ENCODE measurements at regions not wholly inside any gene's neighbourhood (a gene's known extent, or its start where the extent isn't known, plus 50 kb on each side); places are given as distances from the start of the nearest gene placed in this dataset.

DNA sequence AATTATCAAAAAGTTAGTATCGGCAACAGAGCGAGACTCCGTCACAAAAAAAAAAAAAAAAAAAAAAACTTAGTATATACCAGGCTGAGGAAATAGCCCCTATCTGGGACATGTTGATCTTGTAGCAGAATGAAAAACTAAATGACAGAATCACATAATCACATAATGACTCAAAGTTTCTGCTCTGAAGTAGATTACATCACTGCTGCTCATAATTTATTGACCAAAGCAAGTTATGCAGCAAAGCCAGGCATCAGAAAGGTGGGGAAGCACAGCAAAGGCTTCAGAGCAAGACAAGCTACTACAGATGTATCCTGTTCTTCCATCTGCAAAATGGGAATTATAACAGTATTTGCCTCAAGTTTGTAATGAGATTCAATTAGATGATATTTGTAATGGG lies 68.1 kb downstream of the BOD1L2 start:
- intact Hi-C loops (cut with DNase I) = no loop called here
- Histone ChIP-seq H3K4me3 (no peak overlapping the region), H3K36me3 (no peaks in the 10 kb centered on the region), H3K9me3 (no peaks in the 10 kb centered on the region), H3K27me3 (no peaks in the 10 kb centered on the region), H3K27ac (no peak overlapping the region), H3K4me1 (no peaks in the 10 kb centered on the region)
- TF ChIP-seq, protein P1, sequence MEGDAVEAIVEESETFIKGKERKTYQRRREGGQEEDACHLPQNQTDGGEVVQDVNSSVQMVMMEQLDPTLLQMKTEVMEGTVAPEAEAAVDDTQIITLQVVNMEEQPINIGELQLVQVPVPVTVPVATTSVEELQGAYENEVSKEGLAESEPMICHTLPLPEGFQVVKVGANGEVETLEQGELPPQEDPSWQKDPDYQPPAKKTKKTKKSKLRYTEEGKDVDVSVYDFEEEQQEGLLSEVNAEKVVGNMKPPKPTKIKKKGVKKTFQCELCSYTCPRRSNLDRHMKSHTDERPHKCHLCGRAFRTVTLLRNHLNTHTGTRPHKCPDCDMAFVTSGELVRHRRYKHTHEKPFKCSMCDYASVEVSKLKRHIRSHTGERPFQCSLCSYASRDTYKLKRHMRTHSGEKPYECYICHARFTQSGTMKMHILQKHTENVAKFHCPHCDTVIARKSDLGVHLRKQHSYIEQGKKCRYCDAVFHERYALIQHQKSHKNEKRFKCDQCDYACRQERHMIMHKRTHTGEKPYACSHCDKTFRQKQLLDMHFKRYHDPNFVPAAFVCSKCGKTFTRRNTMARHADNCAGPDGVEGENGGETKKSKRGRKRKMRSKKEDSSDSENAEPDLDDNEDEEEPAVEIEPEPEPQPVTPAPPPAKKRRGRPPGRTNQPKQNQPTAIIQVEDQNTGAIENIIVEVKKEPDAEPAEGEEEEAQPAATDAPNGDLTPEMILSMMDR (IDR thresholded peaks at IDR 0.05) = no peak
- no peak for DNase-seq (ENCODE audit: low spot score in 2 of 2)

DNA sequence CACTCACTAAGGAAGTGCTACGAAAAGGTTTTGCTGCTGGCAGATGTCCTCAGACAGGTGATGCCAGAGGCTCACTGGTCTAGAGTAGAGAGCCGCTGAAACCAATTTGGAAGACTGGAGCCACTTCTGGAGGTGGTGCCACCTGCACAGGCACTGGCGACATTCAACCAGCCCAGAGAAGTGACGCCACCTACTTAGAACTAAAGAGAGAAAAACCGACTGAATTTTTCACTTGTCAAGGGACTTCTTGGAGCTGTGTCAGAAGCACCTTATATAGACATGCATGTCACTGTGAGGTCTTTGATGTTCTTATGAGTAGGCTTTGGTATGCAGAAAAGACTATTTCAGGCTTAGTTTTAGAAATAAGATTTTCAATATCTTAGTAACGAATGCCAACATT lies 71.4 kb downstream of the BOD1L2 start:
- no peak for DNase-seq (ENCODE audit: low spot score in 2 of 2)
- TF ChIP-seq, protein P1 (IDR thresholded peaks at IDR 0.05) = no peak
- Histone ChIP-seq H3K27me3 (no peaks in the 10 kb centered on the region), H3K36me3 (no peaks in the 10 kb centered on the region), H3K4me1 (no peaks in the 10 kb centered on the region), H3K4me3 (no peak overlapping the region), H3K27ac (no peak overlapping the region), H3K9me3 (no peaks in the 10 kb centered on the region)
- intact Hi-C loops (cut with DNase I) = no loop called here

DNA sequence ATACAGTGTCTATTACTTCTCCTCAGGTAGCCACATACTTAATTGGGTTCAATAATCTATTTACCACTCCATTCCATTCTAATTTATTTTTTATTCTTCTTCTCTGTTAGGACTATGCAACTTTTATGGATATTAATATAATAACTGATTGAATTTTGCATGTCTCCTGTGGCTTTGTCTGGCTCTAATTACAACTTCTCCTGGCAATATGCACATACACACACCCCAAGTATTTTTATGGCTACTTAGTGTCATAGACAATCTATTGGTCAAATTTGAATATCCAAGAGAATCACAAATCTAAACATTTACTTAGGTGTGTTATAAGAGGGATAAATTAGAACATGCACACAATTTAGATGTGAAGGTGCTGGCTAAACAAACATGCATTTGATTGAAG lies 73.1 kb downstream of the BOD1L2 start:
- Histone ChIP-seq H3K4me1 (no peaks in the 10 kb centered on the region), H3K4me3 (no peak overlapping the region), H3K27me3 (no peaks in the 10 kb centered on the region), H3K27ac (no peak overlapping the region), H3K36me3 (no peaks in the 10 kb centered on the region), H3K9me3 (no peaks in the 10 kb centered on the region)
- TF ChIP-seq, protein P1 (IDR thresholded peaks at IDR 0.05) = no peak
- intact Hi-C loops (cut with DNase I) = no loop called here
- no peak for DNase-seq (ENCODE audit: low spot score in 2 of 2)

DNA sequence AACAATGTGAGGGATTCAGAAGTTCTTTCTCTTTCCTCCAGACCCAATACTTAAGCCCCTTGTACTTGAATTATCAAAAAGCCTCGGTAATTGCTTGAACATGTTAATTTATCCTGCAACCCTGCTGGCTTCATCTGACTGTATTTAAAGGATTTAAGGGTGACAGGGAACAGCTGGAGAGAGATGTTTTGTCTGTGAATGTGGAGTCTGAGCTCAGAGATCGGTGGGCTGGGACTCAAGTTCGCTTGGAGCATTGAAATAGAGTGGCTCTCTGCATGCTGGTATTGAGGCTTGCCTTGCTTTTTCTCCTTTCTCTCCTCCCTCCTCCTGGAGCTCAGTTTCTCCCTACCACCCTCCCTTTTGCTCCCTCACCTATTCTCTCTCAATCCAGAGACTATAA lies 73.6 kb downstream of the BOD1L2 start:
- Histone ChIP-seq H3K36me3 (no peaks in the 10 kb centered on the region), H3K4me1 (no peaks in the 10 kb centered on the region), H3K9me3 (no peaks in the 10 kb centered on the region), H3K27me3 (no peaks in the 10 kb centered on the region), H3K27ac (no peak overlapping the region), H3K4me3 (no peak overlapping the region)
- intact Hi-C loops (cut with DNase I) = no loop called here
- no peak for DNase-seq (ENCODE audit: low spot score in 2 of 2)
- TF ChIP-seq, protein P1 (IDR thresholded peaks at IDR 0.05) = no peak

DNA sequence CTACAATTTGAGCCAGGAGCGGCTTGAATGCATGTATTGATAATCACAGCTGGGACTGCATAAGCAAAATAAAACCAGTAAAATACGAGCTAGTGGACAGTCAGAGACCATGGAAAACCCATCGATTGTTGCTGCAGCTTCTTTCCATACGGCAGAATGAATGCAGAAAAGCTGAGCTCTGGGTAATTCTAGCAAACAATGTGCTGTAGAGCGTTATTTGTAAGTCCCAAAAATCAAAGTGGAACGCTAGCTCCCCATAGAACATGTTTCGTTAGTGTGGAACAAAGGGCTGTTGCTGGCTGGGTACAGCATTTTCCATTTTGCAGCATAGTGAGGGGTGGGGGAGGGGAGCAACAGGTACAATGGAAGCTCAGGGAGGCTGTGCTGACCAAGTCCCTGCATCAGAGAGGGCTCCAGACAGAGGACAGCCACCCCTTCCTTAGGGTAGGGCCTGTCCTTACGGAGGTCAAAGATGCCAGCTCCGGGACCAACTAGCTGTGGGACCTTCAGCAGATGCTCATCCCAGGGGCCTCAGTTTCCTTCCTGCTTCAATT lies 74.1 kb downstream of the BOD1L2 start:
- no peaks in the 10 kb centered on the region for H3K27me3 ChIP-seq
- H3K36me3 ChIP-seq = no peaks in the 10 kb centered on the region
- no peaks in the 10 kb centered on the region for H3K9me3 ChIP-seq
- TF ChIP-seq, protein P1 (IDR thresholded peaks at IDR 0.05) = no peak
- H3K4me1 ChIP-seq = no peaks in the 10 kb centered on the region
- no peak overlapping the region for H3K27ac ChIP-seq
- no peak for DNase-seq (ENCODE audit: low spot score in 2 of 2)
- intact Hi-C loops (cut with DNase I) = no loop called here
- H3K4me3 ChIP-seq = no peak overlapping the region
